ENCODE measurements at regions not wholly inside any gene's neighbourhood (a gene's known extent, or its start where the extent isn't known, plus 50 kb on each side); places are given as distances from the start of the nearest gene placed in this dataset.

GRCh38 chrX:40485102-40485826 is 95.5 kb upstream of the ATP6AP2 start:
- H3K36me3 ChIP-seq (ENCODE audit: control insufficient read depth in 2 of 2, extremely low read depth in 1 of 2, insufficient read depth in 2 of 2, low read length in 2 of 2), result no peaks in the 10 kb centered on the region
- POLR2A ChIA-PET, result no interaction called here
- no peaks in the 10 kb centered on the region for H3K9me1 ChIP-seq (replicated peaks; ENCODE audit: control insufficient read depth, extremely low read depth, insufficient read depth, low read length)
- H3K27me3 ChIP-seq (ENCODE audit: control insufficient read depth in 2 of 2, insufficient read depth in 2 of 2, low read length in 2 of 2), result no peaks in the 10 kb centered on the region
- no TSS peak for BruUV-seq (replicated peaks)
- H3K4me3 ChIP-seq (replicated peaks in 1 of 3; ENCODE audit: insufficient read depth in 1 of 3, low read depth in 1 of 3, low read length in 3 of 3), result no peak overlapping the region
- no peak overlapping the region for H3K9ac ChIP-seq (replicated peaks; ENCODE audit: extremely low read depth, insufficient read depth, low read length)
- intact Hi-C loops (cut with micrococcal nuclease) (no loop called here), dilution Hi-C loops (cut with MboI; ENCODE audit: extremely low pct_ligation_motif_present, low sequenced_read_pairs) (no loop called here)
- no peak for FAIRE-seq
- no peak overlapping the region for H3K4me2 ChIP-seq (ENCODE audit: insufficient read depth, low read length)
- no peaks in the 10 kb centered on the region for H3K79me2 ChIP-seq (ENCODE audit: control insufficient read depth, insufficient read depth, low read length)
- H4K20me1 ChIP-seq (replicated peaks; ENCODE audit: control insufficient read depth, extremely low read depth, insufficient read depth, low read length), result no peaks in the 10 kb centered on the region
- no peak overlapping the region for H3K27ac ChIP-seq (ENCODE audit: insufficient read depth, low read depth, low read length)
- no peak for DNase-seq (ENCODE audit: low read depth, low spot score)
- TF ChIP-seq POLR2AphosphoS5 (IDR thresholded peaks at IDR 0.05; ENCODE audit: insufficient read depth, low read depth, low read length) (no peak), GATA2 (IDR thresholded peaks at IDR 0.05; ENCODE audit: insufficient read depth, insufficient read length, low read depth, low read length) (no peak), EZH2 (IDR thresholded peaks at IDR 0.05; ENCODE audit: borderline replicate concordance, low read depth, low read length, severe bottlenecking) (no peak), POLR2A (IDR thresholded peaks at IDR 0.05; ENCODE audit: low read depth, low read length) (no peak), FOS (IDR thresholded peaks at IDR 0.05; ENCODE audit: borderline replicate concordance, insufficient read depth, low read length) (no peak), MYC (IDR thresholded peaks at IDR 0.05; ENCODE audit: low read depth, low read length) (no peak), CTCF (IDR thresholded peaks at IDR 0.05; ENCODE audit: extremely low read depth in 1 of 2, insufficient read depth in 1 of 2, low read depth in 1 of 2, low read length in 2 of 2) (no peak), JUN (IDR thresholded peaks at IDR 0.05; ENCODE audit: borderline replicate concordance, insufficient read depth, insufficient read length, low read depth) (no peak), MAX (IDR thresholded peaks at IDR 0.05; ENCODE audit: insufficient read depth, insufficient read length) (no peak)
- no peak overlapping the region for H2AFZ ChIP-seq (ENCODE audit: low read depth, low read length)
- CTCF ChIA-PET, result no interaction called here
- no peaks in the 10 kb centered on the region for H3K9me3 ChIP-seq (replicated peaks; ENCODE audit: control insufficient read depth, insufficient read depth, low read length)
- H3K4me1 ChIP-seq (ENCODE audit: control insufficient read depth, extremely low read depth, insufficient read depth, low read length), result no peaks in the 10 kb centered on the region

Data from endothelial cell of umbilical vein (primary cell).